ENCODE measurements at regions not wholly inside any gene's neighbourhood (a gene's known extent, or its start where the extent isn't known, plus 50 kb on each side); places are given as distances from the start of the nearest gene placed in this dataset.

DNA sequence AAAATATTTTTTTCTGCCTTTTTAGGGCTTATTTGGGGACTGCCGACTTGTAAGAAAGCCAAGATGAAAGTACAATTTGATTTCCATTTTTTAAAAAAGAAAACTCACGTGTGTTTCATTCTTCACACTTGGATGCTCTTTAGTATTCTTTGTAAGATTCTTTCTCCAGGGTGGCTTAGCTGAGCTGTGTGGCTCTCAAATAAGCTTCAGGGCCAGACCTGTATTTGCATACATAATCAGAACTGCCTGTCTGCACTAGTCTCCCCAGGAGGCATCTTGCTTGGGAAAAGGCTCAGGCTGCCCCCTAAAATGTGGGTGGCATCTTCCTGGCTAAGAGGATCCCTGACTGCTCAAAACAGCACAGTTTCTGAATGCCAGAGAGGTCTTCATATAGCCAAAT, 498.4 kb downstream of the MID1IP1 start:
- ChIA-PET POLR2A (no interaction called here), CTCF (no interaction called here)
- Histone ChIP-seq H3K27me3 (replicated peaks; ENCODE audit: control insufficient read depth, insufficient read depth, low read length) (no peaks in the 10 kb centered on the region), H3K36me3 (ENCODE audit: control insufficient read depth, insufficient read depth, low read length) (no peaks in the 10 kb centered on the region), H3K4me3 (ENCODE audit: low read depth, low read length) (no peak overlapping the region), H3K4me1 (no peaks in the 10 kb centered on the region), H3K9me3 (no peaks in the 10 kb centered on the region)
- Mint-ChIP-seq H3K36me3 (ENCODE audit: insufficient read depth, unreplicated experiment) (no peaks in the 10 kb centered on the region), H3K4me3 (ENCODE audit: unreplicated experiment) (no peak overlapping the region), H3K9me3 (ENCODE audit: unreplicated experiment) (peaks cover 14% of the 10 kb centered on the region), H3K4me1 (ENCODE audit: low read depth, unreplicated experiment) (no peaks in the 10 kb centered on the region), H3K27me3 (ENCODE audit: insufficient read depth, unreplicated experiment) (peaks cover 5% of the 10 kb centered on the region), H3K27ac (ENCODE audit: unreplicated experiment) (no peak overlapping the region)
- no TSS peak for BruUV-seq (replicated peaks)
- TF ChIP-seq, protein P1, sequence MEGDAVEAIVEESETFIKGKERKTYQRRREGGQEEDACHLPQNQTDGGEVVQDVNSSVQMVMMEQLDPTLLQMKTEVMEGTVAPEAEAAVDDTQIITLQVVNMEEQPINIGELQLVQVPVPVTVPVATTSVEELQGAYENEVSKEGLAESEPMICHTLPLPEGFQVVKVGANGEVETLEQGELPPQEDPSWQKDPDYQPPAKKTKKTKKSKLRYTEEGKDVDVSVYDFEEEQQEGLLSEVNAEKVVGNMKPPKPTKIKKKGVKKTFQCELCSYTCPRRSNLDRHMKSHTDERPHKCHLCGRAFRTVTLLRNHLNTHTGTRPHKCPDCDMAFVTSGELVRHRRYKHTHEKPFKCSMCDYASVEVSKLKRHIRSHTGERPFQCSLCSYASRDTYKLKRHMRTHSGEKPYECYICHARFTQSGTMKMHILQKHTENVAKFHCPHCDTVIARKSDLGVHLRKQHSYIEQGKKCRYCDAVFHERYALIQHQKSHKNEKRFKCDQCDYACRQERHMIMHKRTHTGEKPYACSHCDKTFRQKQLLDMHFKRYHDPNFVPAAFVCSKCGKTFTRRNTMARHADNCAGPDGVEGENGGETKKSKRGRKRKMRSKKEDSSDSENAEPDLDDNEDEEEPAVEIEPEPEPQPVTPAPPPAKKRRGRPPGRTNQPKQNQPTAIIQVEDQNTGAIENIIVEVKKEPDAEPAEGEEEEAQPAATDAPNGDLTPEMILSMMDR (IDR thresholded peaks at IDR 0.05; ENCODE audit: insufficient read depth in 1 of 2, low read depth in 1 of 2, low read length in 1 of 2, severe bottlenecking in 1 of 2, unreplicated experiment in 1 of 2): no peak
- intact Hi-C loops (cut with micrococcal nuclease; ENCODE audit: unreplicated experiment): no loop called here
- no peak for DNase-seq

DNA sequence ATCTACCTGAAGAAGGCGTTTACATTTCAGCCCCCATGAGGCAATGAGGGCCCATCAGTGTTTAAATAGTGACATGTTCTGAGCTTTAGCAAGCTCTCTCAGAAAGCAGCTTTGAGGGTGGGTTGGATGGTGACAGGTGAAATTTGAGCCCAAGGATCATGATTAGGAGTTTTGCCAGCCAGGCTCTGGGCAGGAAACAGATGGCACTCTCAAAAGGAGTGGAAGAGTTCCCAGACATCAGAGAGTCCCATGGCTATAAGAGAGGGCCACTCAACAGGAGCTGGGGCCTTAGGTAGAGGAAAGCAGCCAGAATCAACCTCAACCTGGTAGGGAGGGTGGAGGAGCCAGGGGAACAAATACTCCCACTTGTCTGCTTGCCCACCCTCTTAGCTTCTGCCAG, 499.8 kb downstream of the MID1IP1 start:
- H3K36me3 ChIP-seq (ENCODE audit: control insufficient read depth, insufficient read depth, low read length): no peaks in the 10 kb centered on the region
- CTCF ChIA-PET: no interaction called here
- intact Hi-C loops (cut with micrococcal nuclease; ENCODE audit: unreplicated experiment): no loop called here

DNA sequence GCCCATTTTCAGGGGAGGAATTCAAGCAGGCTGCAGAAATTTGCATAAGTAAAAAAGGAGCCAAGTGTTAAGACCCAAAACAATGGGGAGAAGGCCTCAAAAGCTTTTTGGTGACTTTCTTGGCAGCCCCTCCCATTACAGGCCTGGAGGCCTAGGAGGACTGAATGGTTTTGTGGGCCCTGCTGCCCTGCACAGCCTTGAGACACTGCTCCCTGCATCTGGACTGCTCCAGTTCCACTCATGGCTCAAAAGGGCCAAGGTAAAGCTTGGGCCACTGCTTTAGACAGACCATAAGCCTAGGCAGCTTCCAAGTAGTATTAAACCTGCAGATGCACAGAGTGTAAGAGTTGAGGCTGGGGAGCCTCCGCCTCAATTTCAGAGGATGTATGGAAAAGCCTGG, 501.6 kb downstream of the MID1IP1 start:
- Mint-ChIP-seq H3K27me3 (ENCODE audit: insufficient read depth, unreplicated experiment) (peaks cover 5% of the 10 kb centered on the region), H3K4me3 (ENCODE audit: unreplicated experiment) (no peak overlapping the region), H3K4me1 (ENCODE audit: low read depth, unreplicated experiment) (no peaks in the 10 kb centered on the region), H3K27ac (ENCODE audit: unreplicated experiment) (no peak overlapping the region), H3K9me3 (ENCODE audit: unreplicated experiment) (peaks cover 12% of the 10 kb centered on the region), H3K36me3 (ENCODE audit: insufficient read depth, unreplicated experiment) (no peaks in the 10 kb centered on the region)
- no peaks in the 10 kb centered on the region for H3K27me3 ChIP-seq (replicated peaks; ENCODE audit: control insufficient read depth, insufficient read depth, low read length)
- no peaks in the 10 kb centered on the region for H3K4me1 ChIP-seq
- H3K4me3 ChIP-seq (ENCODE audit: low read depth, low read length): no peak overlapping the region
- BruUV-seq (replicated peaks): no TSS peak
- TF ChIP-seq, protein P1 (IDR thresholded peaks at IDR 0.05; ENCODE audit: insufficient read depth in 1 of 2, low read depth in 1 of 2, low read length in 1 of 2, severe bottlenecking in 1 of 2, unreplicated experiment in 1 of 2): no peak
- no peaks in the 10 kb centered on the region for H3K36me3 ChIP-seq (ENCODE audit: control insufficient read depth, insufficient read depth, low read length)
- no peaks in the 10 kb centered on the region for H3K9me3 ChIP-seq
- no peak for DNase-seq
- POLR2A ChIA-PET: no interaction called here
- CTCF ChIA-PET: no interaction called here
- intact Hi-C loops (cut with micrococcal nuclease; ENCODE audit: unreplicated experiment): no loop called here

More for the DNA sequence above, 499.8 kb downstream of the MID1IP1 start:
- peaks cover 12% of the 10 kb centered on the region for H3K9me3 Mint-ChIP-seq (ENCODE audit: unreplicated experiment)
- no peak for DNase-seq
- H3K27ac Mint-ChIP-seq (ENCODE audit: unreplicated experiment): no peak overlapping the region
- BruUV-seq (replicated peaks): no TSS peak
- peaks cover 5% of the 10 kb centered on the region for H3K27me3 Mint-ChIP-seq (ENCODE audit: insufficient read depth, unreplicated experiment)
- no peaks in the 10 kb centered on the region for H3K4me1 ChIP-seq
- H3K4me3 ChIP-seq (ENCODE audit: low read depth, low read length): no peak overlapping the region
- TF ChIP-seq, protein P1 (IDR thresholded peaks at IDR 0.05; ENCODE audit: insufficient read depth in 1 of 2, low read depth in 1 of 2, low read length in 1 of 2, severe bottlenecking in 1 of 2, unreplicated experiment in 1 of 2): no peak
- POLR2A ChIA-PET: no interaction called here
- no peaks in the 10 kb centered on the region for H3K9me3 ChIP-seq
- no peaks in the 10 kb centered on the region for H3K27me3 ChIP-seq (replicated peaks; ENCODE audit: control insufficient read depth, insufficient read depth, low read length)
- no peak overlapping the region for H3K4me3 Mint-ChIP-seq (ENCODE audit: unreplicated experiment)
- no peaks in the 10 kb centered on the region for H3K4me1 Mint-ChIP-seq (ENCODE audit: low read depth, unreplicated experiment)
- H3K36me3 Mint-ChIP-seq (ENCODE audit: insufficient read depth, unreplicated experiment): no peaks in the 10 kb centered on the region

Measured in Caco-2 (cell line).